Tibial nerve (tissue), 4 donors: ENCODE measurements at regions not wholly inside any gene's neighbourhood (a gene's known extent, or its start where the extent isn't known, plus 50 kb on each side); places are given as distances from the start of the nearest gene placed in this dataset.

Experiments used
- DNase-seq, 2 donors: peaks; one replicate each; pipeline ENCODE4 v3.0.0-alpha.2; 2019; ENCODE audit warnings: low spot score in 2 of 2
- H3K27ac ChIP-seq, 4 donors: fragments of 200-600 bp; sonication (generic) in 3 of 4; one replicate each; pipeline ENCODE4 v1.5.1; 2017 to 2019; ENCODE audit warnings: mild to moderate bottlenecking in 1 of 4
- H3K27me3 ChIP-seq, 2 donors: fragments of 200-600 bp; sonication (generic) in 1 of 2; one replicate each; pipeline versions ENCODE4 v1.5.1 to v1.6.0; 2017 to 2019
- H3K36me3 ChIP-seq, 3 donors: fragments of 200-600 bp; sonication (generic); one replicate each; pipeline ENCODE4 v1.5.1; 2018 to 2019
- H3K4me1 ChIP-seq, 4 donors: fragments of 200-600 bp; sonication (generic) in 3 of 4; one replicate each; pipeline ENCODE4 v1.5.1; 2017 to 2019
- H3K4me3 ChIP-seq, 4 donors: fragments of 200-600 bp; sonication (generic) in 3 of 4; one replicate each; pipeline ENCODE4 v1.5.1; 2017 to 2019; ENCODE audit warnings: mild to moderate bottlenecking in 1 of 4, moderate library complexity in 1 of 4
- H3K9me3 ChIP-seq, 4 donors: fragments of 200-600 bp; sonication (generic) in 3 of 4; one replicate each; pipeline ENCODE4 v1.5.1; 2017 to 2019
- EP300 ChIP-seq, 2 donors: sonication (generic); formaldehyde crosslinking; IDR thresholded peaks; one replicate each; pipeline ENCODE4 v1.6.1; 2017; ENCODE audit warnings: antibody characterized with exemption in 2 of 2, mild to moderate bottlenecking in 1 of 2
- POLR2A ChIP-seq, 2 donors: fragments of 450-650 bp; IDR thresholded peaks; one replicate each; pipeline ENCODE4 v1.6.1; 2017; ENCODE audit warnings: antibody characterized with exemption in 2 of 2, mild to moderate bottlenecking in 2 of 2, moderate library complexity in 2 of 2
- WGBS, 2 donors: methylation state at CpG; one replicate each; pipeline ENCODE4 v1.1.5; 2018; 5-methylcytosine and 5-hydroxymethylcytosine counted together
- TF ChIP-seq, protein P1 (sequence below), 5 experiments: fragments of 200-600 bp in 3 of 5; fragments of 450-650 bp in 2 of 5; sonication (generic) in 3 of 5; IDR thresholded peaks; one replicate each; pipeline ENCODE4 v1.5.1; 2016 to 2019; ENCODE audit warnings: antibody characterized with exemption in 5 of 5, mild to moderate bottlenecking in 3 of 5, moderate library complexity in 2 of 5

DNA sequence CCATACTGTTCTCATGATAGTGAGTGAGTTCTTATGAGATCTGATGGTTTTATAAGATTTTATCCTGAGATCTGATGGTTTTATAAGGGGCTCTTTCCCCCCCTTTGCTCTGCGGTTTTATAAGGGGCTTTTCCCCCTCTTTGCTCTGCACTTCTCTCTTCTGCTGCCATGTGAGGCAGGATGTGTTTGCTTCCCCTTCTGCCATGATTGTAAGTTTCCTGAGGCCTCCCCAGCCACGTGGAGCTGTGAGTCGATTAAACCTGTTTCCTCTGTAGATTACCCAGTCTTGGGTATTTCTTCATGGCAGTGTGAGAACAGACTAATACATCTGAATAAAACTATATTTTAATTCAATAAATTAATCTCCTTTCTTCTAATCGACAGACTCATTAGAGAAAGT is 64.9 kb upstream of the ZSWIM6 start:
- H3K4me1 ChIP-seq, result peaks cover 0 to 26% (median 11%) of the 10 kb centered on the region in 4 donors
- H3K9me3 ChIP-seq, result no peaks in the 10 kb centered on the region
- no peak for DNase-seq
- H3K27me3 ChIP-seq, result no peaks in the 10 kb centered on the region
- no peak overlapping the region for H3K4me3 ChIP-seq
- TF ChIP-seq POLR2A (IDR thresholded peaks at IDR 0.05), result no peak
- no peak for TF ChIP-seq EP300 (IDR thresholded peaks at IDR 0.05)
- TF ChIP-seq, protein P1, sequence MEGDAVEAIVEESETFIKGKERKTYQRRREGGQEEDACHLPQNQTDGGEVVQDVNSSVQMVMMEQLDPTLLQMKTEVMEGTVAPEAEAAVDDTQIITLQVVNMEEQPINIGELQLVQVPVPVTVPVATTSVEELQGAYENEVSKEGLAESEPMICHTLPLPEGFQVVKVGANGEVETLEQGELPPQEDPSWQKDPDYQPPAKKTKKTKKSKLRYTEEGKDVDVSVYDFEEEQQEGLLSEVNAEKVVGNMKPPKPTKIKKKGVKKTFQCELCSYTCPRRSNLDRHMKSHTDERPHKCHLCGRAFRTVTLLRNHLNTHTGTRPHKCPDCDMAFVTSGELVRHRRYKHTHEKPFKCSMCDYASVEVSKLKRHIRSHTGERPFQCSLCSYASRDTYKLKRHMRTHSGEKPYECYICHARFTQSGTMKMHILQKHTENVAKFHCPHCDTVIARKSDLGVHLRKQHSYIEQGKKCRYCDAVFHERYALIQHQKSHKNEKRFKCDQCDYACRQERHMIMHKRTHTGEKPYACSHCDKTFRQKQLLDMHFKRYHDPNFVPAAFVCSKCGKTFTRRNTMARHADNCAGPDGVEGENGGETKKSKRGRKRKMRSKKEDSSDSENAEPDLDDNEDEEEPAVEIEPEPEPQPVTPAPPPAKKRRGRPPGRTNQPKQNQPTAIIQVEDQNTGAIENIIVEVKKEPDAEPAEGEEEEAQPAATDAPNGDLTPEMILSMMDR (IDR thresholded peaks at IDR 0.05), result no peak
- no peaks in the 10 kb centered on the region for H3K36me3 ChIP-seq
- 72 to 78% methylated on average over 4 of the region's 4 CpGs for WGBS, 2 donors
- H3K27ac ChIP-seq, result no peak overlapping the region

DNA sequence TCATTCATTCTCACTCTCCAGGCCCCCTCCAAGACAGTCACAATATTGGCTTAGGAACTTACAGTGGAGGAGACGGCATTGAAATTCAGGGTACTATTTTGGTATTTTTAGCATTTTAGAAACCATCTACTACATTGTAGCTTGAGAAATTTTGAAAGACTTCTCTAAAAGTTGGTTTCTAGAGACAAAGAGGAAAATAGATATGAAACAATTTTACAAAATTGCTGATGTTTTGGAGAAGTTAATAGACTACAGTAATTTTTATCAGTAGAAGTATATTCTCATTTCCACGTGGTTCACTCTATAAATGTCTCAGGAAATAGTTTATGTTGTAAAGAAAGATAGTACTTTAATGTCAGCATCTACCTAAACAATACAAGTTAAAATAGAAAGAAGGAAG is 63.2 kb upstream of the ZSWIM6 start:
- Histone ChIP-seq H3K4me1 (peaks cover 0 to 15% (median 7%) of the 10 kb centered on the region in 4 donors), H3K36me3 (no peaks in the 10 kb centered on the region), H3K9me3 (no peaks in the 10 kb centered on the region), H3K27me3 (no peaks in the 10 kb centered on the region), H3K27ac (peak overlapping the region in 1 of 4 donors; percentile 6), H3K4me3 (no peak overlapping the region)
- no peak for TF ChIP-seq EP300 (IDR thresholded peaks at IDR 0.05)
- TF ChIP-seq POLR2A (IDR thresholded peaks at IDR 0.05), result no peak
- TF ChIP-seq, protein P1 (IDR thresholded peaks at IDR 0.05), result no peak
- no peak for DNase-seq
- 28 to 33% methylated on average over 2 of the region's 2 CpGs for whole genome bisulfite sequencing, 2 donors

DNA sequence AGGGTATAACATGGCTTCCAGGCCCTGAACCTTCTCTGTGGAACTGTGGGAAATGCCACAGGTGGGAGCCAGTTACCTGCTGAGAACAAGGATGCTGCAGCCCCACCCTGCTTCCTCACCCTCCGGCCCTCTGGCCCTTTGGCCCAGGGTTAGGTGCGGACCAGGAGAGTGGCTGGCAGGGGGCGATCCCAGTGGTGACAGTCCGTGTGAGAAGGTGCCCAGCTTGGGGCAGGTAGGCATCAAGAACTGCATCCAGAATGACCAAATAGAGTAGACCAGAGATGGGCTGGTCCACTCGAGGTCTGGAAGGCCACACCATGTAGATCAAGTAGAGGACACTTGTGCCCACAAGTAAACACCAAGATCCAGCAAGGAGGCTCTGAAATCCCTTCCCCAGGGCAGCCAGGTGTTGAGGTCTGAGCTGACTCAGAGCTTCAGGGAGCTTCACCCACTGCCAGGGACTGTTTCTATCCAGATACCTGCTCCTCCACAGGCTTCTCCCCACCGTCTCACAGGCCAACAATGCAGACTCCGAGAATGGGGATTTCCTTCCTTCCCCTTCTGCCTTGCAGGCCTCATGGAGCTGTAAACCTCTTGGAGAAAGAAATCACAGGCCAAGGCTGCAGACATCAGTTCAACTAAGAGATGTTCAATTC is 61.4 kb upstream of the ZSWIM6 start:
- no peaks in the 10 kb centered on the region for H3K27me3 ChIP-seq
- no peaks in the 10 kb centered on the region for H3K9me3 ChIP-seq
- DNase-seq, result no peak
- WGBS, 2 donors, result 76 to 82% methylated on average over 7 of the region's 7 CpGs
- TF ChIP-seq, protein P1 (IDR thresholded peaks at IDR 0.05), result no peak
- no peak for TF ChIP-seq POLR2A (IDR thresholded peaks at IDR 0.05)
- TF ChIP-seq EP300 (IDR thresholded peaks at IDR 0.05), result no peak
- no peaks in the 10 kb centered on the region for H3K36me3 ChIP-seq
- H3K4me1 ChIP-seq, result peaks cover 0 to 21% (median 5%) of the 10 kb centered on the region in 4 donors
- H3K4me3 ChIP-seq, result no peak overlapping the region
- no peak overlapping the region for H3K27ac ChIP-seq

DNA sequence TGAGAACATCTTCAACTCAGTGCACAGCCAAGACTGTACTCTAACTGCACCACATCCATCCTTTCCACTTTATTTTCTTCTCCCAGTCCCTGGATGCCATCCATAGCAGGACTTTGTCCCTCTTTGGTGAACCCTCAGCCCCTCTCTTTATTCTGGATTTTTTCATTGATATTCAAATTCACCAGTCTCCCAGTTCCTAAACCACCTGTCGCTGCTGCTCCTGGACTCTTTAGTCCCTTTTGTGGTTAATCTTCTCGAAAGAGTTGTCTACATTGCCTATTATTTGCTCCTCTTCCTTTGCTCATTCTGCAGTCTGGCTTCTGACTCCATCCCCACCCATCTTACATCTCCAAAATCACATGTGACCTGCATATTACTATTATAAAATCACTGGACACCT is 59.4 kb upstream of the ZSWIM6 start:
- Histone ChIP-seq H3K4me3 (no peak overlapping the region), H3K27me3 (no peaks in the 10 kb centered on the region), H3K36me3 (no peaks in the 10 kb centered on the region), H3K9me3 (no peaks in the 10 kb centered on the region), H3K27ac (no peak overlapping the region), H3K4me1 (peaks cover 0 to 34% (median 5%) of the 10 kb centered on the region in 4 donors)
- 88 to 95% methylated on average over 2 of the region's 2 CpGs for WGBS, 2 donors
- no peak for DNase-seq
- no peak for TF ChIP-seq POLR2A (IDR thresholded peaks at IDR 0.05)
- TF ChIP-seq EP300 (IDR thresholded peaks at IDR 0.05), result no peak
- TF ChIP-seq, protein P1 (IDR thresholded peaks at IDR 0.05), result no peak

DNA sequence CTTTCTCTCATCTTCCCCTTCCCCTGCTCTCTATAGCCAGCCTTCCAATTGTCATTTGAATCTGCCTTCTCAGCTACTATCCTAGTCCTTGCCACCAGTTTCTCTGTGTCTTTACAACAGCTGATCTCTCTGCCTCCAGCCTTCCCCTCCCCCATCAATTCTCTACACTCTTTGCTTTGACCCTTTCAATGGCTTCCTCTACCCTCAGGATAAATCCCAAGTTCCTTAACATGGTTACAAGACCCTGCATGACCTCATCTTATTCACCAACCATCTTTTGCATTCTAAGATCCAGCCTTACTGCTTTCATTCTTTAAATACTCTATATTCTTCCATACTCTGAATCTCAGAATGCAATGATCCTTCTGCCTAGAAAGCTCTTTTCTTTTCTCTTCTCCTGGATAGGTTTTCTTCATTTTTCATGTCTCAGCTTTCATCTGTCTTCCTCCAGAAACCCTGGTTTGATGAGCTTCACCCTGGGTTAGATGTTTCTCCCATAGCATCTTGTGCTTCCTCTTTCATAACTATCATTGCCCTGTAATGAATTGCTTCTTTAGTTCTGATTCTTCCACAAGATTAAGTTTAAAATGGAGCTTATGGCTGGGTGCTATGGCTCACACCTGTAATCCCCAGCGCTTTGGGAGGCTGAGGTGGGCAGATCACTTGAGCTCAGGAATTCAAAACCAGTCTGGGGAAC is 58.6 kb upstream of the ZSWIM6 start:
- Histone ChIP-seq H3K27me3 (no peaks in the 10 kb centered on the region), H3K36me3 (no peaks in the 10 kb centered on the region), H3K4me3 (no peak overlapping the region), H3K27ac (no peak overlapping the region), H3K9me3 (no peaks in the 10 kb centered on the region), H3K4me1 (peaks cover 0 to 31% (median 4%) of the 10 kb centered on the region in 4 donors)
- no peak for TF ChIP-seq POLR2A (IDR thresholded peaks at IDR 0.05)
- TF ChIP-seq EP300 (IDR thresholded peaks at IDR 0.05), result no peak
- TF ChIP-seq, protein P1 (IDR thresholded peaks at IDR 0.05), result no peak
- WGBS, 2 donors, result 81 to 100% methylated on average over 1 of the region's 1 CpG
- DNase-seq, result no peak
